H1 (cell line): ENCODE measurements at regions not wholly inside any gene's neighbourhood (a gene's known extent, or its start where the extent isn't known, plus 50 kb on each side); places are given as distances from the start of the nearest gene placed in this dataset.

ENCODE experiments used
- CBX8 ChIP-seq: fragments of 300-800, 300-1000 bp; sonication (generic); IDR thresholded peaks from 2 replicates; pipeline ENCODE4 v1.7.1; 2016; ENCODE audit warnings: low read depth, low read length, borderline replicate concordance
- EZH2 ChIP-seq: fragments of 200-600 bp; sonication (generic); IDR thresholded peaks from 2 replicates; pipeline ENCODE4 v1.7.1; 2012; ENCODE audit warnings: low read depth, mild to moderate bottlenecking, moderate library complexity, low read length, inconsistent platforms; ENCODE audit not compliant: severe bottlenecking
- JUND ChIP-seq: IDR thresholded peaks from 2 replicates; pipeline ENCODE4 v1.6.1; 2011; ENCODE audit warnings: mild to moderate bottlenecking, improper control_type of control experiment, low read length
- NRF1 ChIP-seq: IDR thresholded peaks from 2 replicates; pipeline ENCODE4 v1.6.1; 2011; ENCODE audit warnings: mild to moderate bottlenecking, low read depth, low read length, improper control_type of control experiment
- POLR2A ChIP-seq, 2 experiments: IDR thresholded peaks; 1 replicate in 1 of 2; 2 replicates in 1 of 2; pipeline ENCODE4 v1.6.1; 2011; ENCODE audit warnings: low read depth in 2 of 2, low read length in 2 of 2, mild to moderate bottlenecking in 2 of 2; ENCODE audit errors: control extremely low read depth in 1 of 2
- POLR2AphosphoS5 ChIP-seq: IDR thresholded peaks from 2 replicates; pipeline ENCODE4 v1.6.1; 2011; ENCODE audit warnings: low read depth, low read length
- POU5F1 ChIP-seq: IDR thresholded peaks from 2 replicates; pipeline ENCODE4 v1.6.1; 2011; ENCODE audit warnings: low read depth, mild to moderate bottlenecking, low read length, moderate library complexity
- TEAD4 ChIP-seq: IDR thresholded peaks from 2 replicates; pipeline ENCODE4 v1.6.1; 2012; ENCODE audit warnings: low read depth, low read length, inconsistent platforms, mixed read lengths
- YY1 ChIP-seq: IDR thresholded peaks from 2 replicates; pipeline ENCODE4 v1.6.1; 2011; ENCODE audit warnings: low read depth, mild to moderate bottlenecking, low read length
- ZNF274 ChIP-seq: IDR thresholded peaks from 2 replicates; pipeline ENCODE4 v1.7.0; 2012; ENCODE audit warnings: low read length, borderline replicate concordance; ENCODE audit errors: extremely low read depth
- TF ChIP-seq, protein P1 (sequence below), 3 experiments: IDR thresholded peaks; 1 replicate in 2 of 3; 2 replicates in 1 of 3; pipeline versions ENCODE4 v1.5.1 to v1.6.1; 2011; ENCODE audit warnings: low read length in 3 of 3, mild to moderate bottlenecking in 3 of 3, inconsistent platforms in 2 of 3, low read depth in 1 of 3, moderate library complexity in 1 of 3; ENCODE audit not compliant: insufficient read depth in 1 of 3; ENCODE audit errors: control extremely low read depth in 1 of 3
- TF ChIP-seq, protein P2 (sequence below): IDR thresholded peaks from 2 replicates; pipeline ENCODE4 v1.6.1; 2011; ENCODE audit warnings: low read length, improper control_type of control experiment

DNA sequence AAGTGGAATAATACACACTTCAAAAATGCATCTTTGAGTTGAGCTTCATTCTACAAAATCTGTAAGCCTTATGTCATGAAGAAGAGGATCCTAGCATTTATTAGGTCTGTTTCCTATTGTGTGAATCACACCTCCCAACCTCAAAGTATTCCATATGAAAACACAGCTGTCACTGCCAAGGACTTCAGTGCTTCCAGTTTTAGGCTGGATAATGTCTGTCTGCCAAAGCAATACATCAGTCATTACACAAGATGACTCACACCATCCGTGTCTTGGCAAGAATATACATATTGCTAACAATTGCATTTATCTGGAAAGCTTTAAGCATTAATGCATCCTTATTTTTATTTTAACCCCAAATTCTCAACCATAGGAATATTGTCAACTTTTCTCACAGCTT lies 125.7 kb upstream of the TMPRSS15 start:
- TF ChIP-seq, protein P1, sequence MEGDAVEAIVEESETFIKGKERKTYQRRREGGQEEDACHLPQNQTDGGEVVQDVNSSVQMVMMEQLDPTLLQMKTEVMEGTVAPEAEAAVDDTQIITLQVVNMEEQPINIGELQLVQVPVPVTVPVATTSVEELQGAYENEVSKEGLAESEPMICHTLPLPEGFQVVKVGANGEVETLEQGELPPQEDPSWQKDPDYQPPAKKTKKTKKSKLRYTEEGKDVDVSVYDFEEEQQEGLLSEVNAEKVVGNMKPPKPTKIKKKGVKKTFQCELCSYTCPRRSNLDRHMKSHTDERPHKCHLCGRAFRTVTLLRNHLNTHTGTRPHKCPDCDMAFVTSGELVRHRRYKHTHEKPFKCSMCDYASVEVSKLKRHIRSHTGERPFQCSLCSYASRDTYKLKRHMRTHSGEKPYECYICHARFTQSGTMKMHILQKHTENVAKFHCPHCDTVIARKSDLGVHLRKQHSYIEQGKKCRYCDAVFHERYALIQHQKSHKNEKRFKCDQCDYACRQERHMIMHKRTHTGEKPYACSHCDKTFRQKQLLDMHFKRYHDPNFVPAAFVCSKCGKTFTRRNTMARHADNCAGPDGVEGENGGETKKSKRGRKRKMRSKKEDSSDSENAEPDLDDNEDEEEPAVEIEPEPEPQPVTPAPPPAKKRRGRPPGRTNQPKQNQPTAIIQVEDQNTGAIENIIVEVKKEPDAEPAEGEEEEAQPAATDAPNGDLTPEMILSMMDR (IDR thresholded peaks at IDR 0.05; ENCODE audit: control extremely low read depth in 1 of 3, insufficient read depth in 1 of 3, low read depth in 1 of 3, low read length in 3 of 3): no peak
- TF ChIP-seq POLR2AphosphoS5: no peak
- TF ChIP-seq TEAD4: no peak
- TF ChIP-seq, protein P2, sequence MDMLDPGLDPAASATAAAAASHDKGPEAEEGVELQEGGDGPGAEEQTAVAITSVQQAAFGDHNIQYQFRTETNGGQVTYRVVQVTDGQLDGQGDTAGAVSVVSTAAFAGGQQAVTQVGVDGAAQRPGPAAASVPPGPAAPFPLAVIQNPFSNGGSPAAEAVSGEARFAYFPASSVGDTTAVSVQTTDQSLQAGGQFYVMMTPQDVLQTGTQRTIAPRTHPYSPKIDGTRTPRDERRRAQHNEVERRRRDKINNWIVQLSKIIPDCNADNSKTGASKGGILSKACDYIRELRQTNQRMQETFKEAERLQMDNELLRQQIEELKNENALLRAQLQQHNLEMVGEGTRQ: no peak
- TF ChIP-seq ZNF274: no peak
- TF ChIP-seq EZH2: no peak
- no peak for TF ChIP-seq POU5F1
- TF ChIP-seq NRF1: no peak
- no peak for TF ChIP-seq POLR2A (IDR thresholded peaks at IDR 0.05; ENCODE audit: control extremely low read depth in 1 of 2, low read depth in 2 of 2, low read length in 2 of 2)
- TF ChIP-seq YY1: no peak
- TF ChIP-seq JUND: no peak
- TF ChIP-seq CBX8: no peak
